ENCODE measurements at regions not wholly inside any gene's neighbourhood (a gene's known extent, or its start where the extent isn't known, plus 50 kb on each side); places are given as distances from the start of the nearest gene placed in this dataset.

GRCh38 chr4:63106600-63106999, 1302.7 kb downstream of the TECRL start:
- TF ChIP-seq, protein P1, sequence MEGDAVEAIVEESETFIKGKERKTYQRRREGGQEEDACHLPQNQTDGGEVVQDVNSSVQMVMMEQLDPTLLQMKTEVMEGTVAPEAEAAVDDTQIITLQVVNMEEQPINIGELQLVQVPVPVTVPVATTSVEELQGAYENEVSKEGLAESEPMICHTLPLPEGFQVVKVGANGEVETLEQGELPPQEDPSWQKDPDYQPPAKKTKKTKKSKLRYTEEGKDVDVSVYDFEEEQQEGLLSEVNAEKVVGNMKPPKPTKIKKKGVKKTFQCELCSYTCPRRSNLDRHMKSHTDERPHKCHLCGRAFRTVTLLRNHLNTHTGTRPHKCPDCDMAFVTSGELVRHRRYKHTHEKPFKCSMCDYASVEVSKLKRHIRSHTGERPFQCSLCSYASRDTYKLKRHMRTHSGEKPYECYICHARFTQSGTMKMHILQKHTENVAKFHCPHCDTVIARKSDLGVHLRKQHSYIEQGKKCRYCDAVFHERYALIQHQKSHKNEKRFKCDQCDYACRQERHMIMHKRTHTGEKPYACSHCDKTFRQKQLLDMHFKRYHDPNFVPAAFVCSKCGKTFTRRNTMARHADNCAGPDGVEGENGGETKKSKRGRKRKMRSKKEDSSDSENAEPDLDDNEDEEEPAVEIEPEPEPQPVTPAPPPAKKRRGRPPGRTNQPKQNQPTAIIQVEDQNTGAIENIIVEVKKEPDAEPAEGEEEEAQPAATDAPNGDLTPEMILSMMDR (IDR thresholded peaks at IDR 0.05), result no peak
- no peak for TF ChIP-seq POLR2A (IDR thresholded peaks at IDR 0.05)

Measured in uterus (tissue), 2 donors.